IMR-90 (cell line): ENCODE measurements at regions not wholly inside any gene's neighbourhood (a gene's known extent, or its start where the extent isn't known, plus 50 kb on each side); places are given as distances from the start of the nearest gene placed in this dataset.

Experiments
- ATAC-seq: fragments of 200-7000 bp; cut with Tn5 transposase; 2 replicates; pipeline ENCODE4 v1.9.1; 2020; ENCODE audit warnings: low read depth, mild to moderate bottlenecking, moderate library complexity
- BruUV-seq: library from RNA; stranded (reverse); fragments of 400-500 nt; replicated peaks from 2 replicates; lab custom pipeline; 2021; lab: Mats Ljungman, UMichigan
- CTCF ChIA-PET: fragments of 300-600 bp; formaldehyde crosslinking; extraction: SDS; loops from one replicate; lab custom pipeline; 2021; ENCODE audit warnings: antibody characterized with exemption; lab: Yijun Ruan, JAX
- POLR2A ChIA-PET: fragments of 300-600 bp; sonication (Branson Sonifier 250); formaldehyde crosslinking; loops from one replicate; lab custom pipeline; 2022; ENCODE audit warnings: antibody characterized with exemption; ENCODE audit not compliant: unreplicated experiment; lab: Charles Lee
- DNase-seq: peaks from one replicate; pipeline ENCODE4 v3.0.0; 2013
- H2AFZ ChIP-seq: replicated peaks from 2 replicates; pipeline ENCODE3; 2013; ENCODE audit warnings: low read length, mild to moderate bottlenecking; ENCODE audit not compliant: poor library complexity
- H2AK5ac ChIP-seq: 2 replicates; pipeline ENCODE4 v1.6.1; 2013; ENCODE audit warnings: low read depth, low read length, inconsistent platforms
- H2AK9ac ChIP-seq: replicated peaks from 2 replicates; pipeline ENCODE3; 2013; ENCODE audit warnings: mild to moderate bottlenecking, low read depth, low read length, moderate library complexity; ENCODE audit not compliant: poor library complexity
- H2BK120ac ChIP-seq: 2 replicates; pipeline ENCODE4 v1.6.1; 2013; ENCODE audit warnings: low read depth, low read length, inconsistent platforms
- H2BK15ac ChIP-seq: 3 replicates; pipeline ENCODE4 v1.6.1; 2013; ENCODE audit warnings: low read depth, low read length, inconsistent platforms
- H2BK20ac ChIP-seq: 2 replicates; pipeline ENCODE4 v1.6.1; 2013; ENCODE audit warnings: low read depth, mild to moderate bottlenecking, inconsistent platforms, low read length, moderate library complexity
- H2BK5ac ChIP-seq: 2 replicates; pipeline ENCODE4 v1.6.1; 2013; ENCODE audit warnings: mild to moderate bottlenecking, low read depth, low read length, inconsistent platforms; ENCODE audit not compliant: poor library complexity, severe bottlenecking
- H3K14ac ChIP-seq: replicated peaks from 2 replicates; pipeline ENCODE4 v1.6.1; 2013; ENCODE audit warnings: low read depth, low read length, inconsistent platforms
- H3K18ac ChIP-seq: 2 replicates; pipeline ENCODE4 v1.6.1; 2013; ENCODE audit warnings: low read depth, low read length, control low read depth
- H3K23ac ChIP-seq: 2 replicates; pipeline ENCODE4 v1.6.1; 2013; ENCODE audit warnings: low read depth, low read length, inconsistent platforms
- H3K27ac ChIP-seq: 2 replicates; pipeline ENCODE4 v1.5.1; 2013; ENCODE audit warnings: mild to moderate bottlenecking, control low read depth, low read length; ENCODE audit not compliant: insufficient read depth
- H3K27me3 ChIP-seq: 2 replicates; pipeline ENCODE4 v1.6.1; 2013; ENCODE audit warnings: low read length; ENCODE audit not compliant: control insufficient read depth, insufficient read depth
- H3K36me3 ChIP-seq: 2 replicates; pipeline ENCODE4 v1.6.1; 2013; ENCODE audit warnings: low read length, mixed read lengths; ENCODE audit not compliant: control insufficient read depth, insufficient read depth
- H3K4ac ChIP-seq: 2 replicates; pipeline ENCODE4 v1.6.1; 2013; ENCODE audit warnings: low read depth, low read length, inconsistent platforms
- H3K4me1 ChIP-seq: 2 replicates; pipeline ENCODE4 v1.6.1; 2013; ENCODE audit warnings: low read length, mixed read lengths; ENCODE audit not compliant: control insufficient read depth, insufficient read depth
- H3K4me2 ChIP-seq: 2 replicates; pipeline ENCODE4 v1.6.1; 2013; ENCODE audit warnings: low read depth, mild to moderate bottlenecking, control low read depth, low read length, moderate library complexity
- H3K4me3 ChIP-seq: 2 replicates; pipeline ENCODE4 v1.5.1; 2013; ENCODE audit warnings: low read depth, mild to moderate bottlenecking, control low read depth, low read length, moderate library complexity; ENCODE audit not compliant: insufficient read depth
- H3K56ac ChIP-seq: 2 replicates; pipeline ENCODE4 v1.6.1; 2013; ENCODE audit warnings: low read length, inconsistent platforms; ENCODE audit not compliant: insufficient read depth; ENCODE audit errors: extremely low read depth
- H3K79me1 ChIP-seq, 2 experiments: 2 replicates each; pipeline ENCODE4 v1.6.1; 2013; ENCODE audit warnings: low read length in 2 of 2, inconsistent platforms in 1 of 2, low read depth in 1 of 2
- H3K9ac ChIP-seq: 2 replicates; pipeline ENCODE4 v1.6.1; 2013; ENCODE audit warnings: low read depth, low read length, control low read depth
- H3K9me1 ChIP-seq: 2 replicates; pipeline ENCODE4 v1.6.1; 2013; ENCODE audit warnings: low read length, inconsistent platforms; ENCODE audit not compliant: insufficient read depth
- H3K9me3 ChIP-seq: 2 replicates; pipeline ENCODE4 v1.6.1; 2013; ENCODE audit warnings: low read length; ENCODE audit not compliant: control insufficient read depth, insufficient read depth
- H4K20me1 ChIP-seq: 2 replicates; pipeline ENCODE4 v1.6.1; 2013; ENCODE audit warnings: low read length, inconsistent platforms; ENCODE audit not compliant: insufficient read depth
- H4K5ac ChIP-seq: 2 replicates; pipeline ENCODE4 v1.6.1; 2013; ENCODE audit warnings: mild to moderate bottlenecking, low read depth, low read length, control low read depth
- H4K8ac ChIP-seq, 2 experiments: 2 replicates each; pipeline ENCODE4 v1.6.1; 2013; ENCODE audit warnings: low read depth in 2 of 2, low read length in 2 of 2, control low read depth in 1 of 2, inconsistent platforms in 1 of 2
- H4K91ac ChIP-seq: 2 replicates; pipeline ENCODE4 v1.6.1; 2013; ENCODE audit warnings: low read depth, low read length, inconsistent platforms; ENCODE audit not compliant: insufficient read depth
- BHLHE40 ChIP-seq: fragments of 150-350 bp; IDR thresholded peaks from 2 replicates; pipeline ENCODE4 v1.6.1; 2016; ENCODE audit warnings: mild to moderate bottlenecking, low read depth, low read length
- CEBPB ChIP-seq: IDR thresholded peaks from 2 replicates; pipeline ENCODE4 v1.6.1; 2012; ENCODE audit warnings: low read depth, low read length, improper control_type of control experiment
- CHD1 ChIP-seq: IDR thresholded peaks from 2 replicates; pipeline ENCODE4 v1.6.1; 2012; ENCODE audit warnings: low read depth, low read length, improper control_type of control experiment
- CTCF ChIP-seq: conservative IDR thresholded peaks from 2 replicates; pipeline ENCODE4 v1.5.1; 2012; ENCODE audit warnings: mild to moderate bottlenecking, low read depth, low read length, improper control_type of control experiment
- ELK1 ChIP-seq: fragments of 150-350 bp; IDR thresholded peaks from 2 replicates; pipeline ENCODE4 v1.6.1; 2016; ENCODE audit warnings: low read depth, mild to moderate bottlenecking, low read length, moderate library complexity, borderline replicate concordance
- FOS ChIP-seq: fragments of 150-350 bp; IDR thresholded peaks from 2 replicates; pipeline ENCODE4 v1.6.1; 2016; ENCODE audit warnings: low read depth, low read length
- MAFK ChIP-seq: IDR thresholded peaks from 2 replicates; pipeline ENCODE4 v1.6.1; 2012; ENCODE audit warnings: low read depth, low read length, improper control_type of control experiment
- MAZ ChIP-seq: IDR thresholded peaks from 2 replicates; pipeline ENCODE4 v1.6.1; 2012; ENCODE audit warnings: low read depth, mild to moderate bottlenecking, low read length, improper control_type of control experiment, moderate library complexity, borderline replicate concordance
- MXI1 ChIP-seq: IDR thresholded peaks from 2 replicates; pipeline ENCODE4 v1.6.1; 2012; ENCODE audit warnings: low read depth, mild to moderate bottlenecking, low read length, moderate library complexity, borderline replicate concordance
- NFE2L2 ChIP-seq: fragments of 150-350 bp; IDR thresholded peaks from 2 replicates; pipeline ENCODE4 v1.6.1; 2016; ENCODE audit warnings: low read depth, mild to moderate bottlenecking, low read length
- POLR2A ChIP-seq: IDR thresholded peaks from 2 replicates; pipeline ENCODE4 v1.6.1; 2012; ENCODE audit warnings: mild to moderate bottlenecking, low read depth, low read length
- RAD21 ChIP-seq: IDR thresholded peaks from 2 replicates; pipeline ENCODE4 v1.6.1; 2012; ENCODE audit warnings: low read length, improper control_type of control experiment
- RCOR1 ChIP-seq: IDR thresholded peaks from 2 replicates; pipeline ENCODE4 v1.6.1; 2012; ENCODE audit warnings: mild to moderate bottlenecking, low read length, improper control_type of control experiment; ENCODE audit not compliant: insufficient replicate concordance
- RFX5 ChIP-seq: IDR thresholded peaks from 2 replicates; pipeline ENCODE4 v1.8.0; 2012; ENCODE audit warnings: low read depth, mild to moderate bottlenecking, low read length, moderate library complexity
- SMC3 ChIP-seq: fragments of 150-350 bp; IDR thresholded peaks from 2 replicates; pipeline ENCODE4 v1.6.1; 2016; ENCODE audit warnings: low read depth, mild to moderate bottlenecking, antibody characterized with exemption, low read length, moderate library complexity
- USF2 ChIP-seq: fragments of 150-350 bp; IDR thresholded peaks from 2 replicates; pipeline ENCODE4 v1.6.1; 2017; ENCODE audit warnings: mild to moderate bottlenecking, antibody characterized with exemption, low read length, low read depth
- dilution Hi-C: fragments of 300-500 bp; cut with HindIII; formaldehyde crosslinking; loops from one replicate; pipeline ENCODE4 v1.14.3; 2018; ENCODE audit warnings: low sequenced_read_pairs; ENCODE audit not compliant: unreplicated experiment
- in situ Hi-C: fragments of 300-500 bp; cut with MboI; formaldehyde crosslinking; loops from 3 replicates; pipeline ENCODE4 v1.14.3; 2019; ENCODE audit warnings: low sequenced_read_pairs, inconsistent platforms, mixed read lengths
- intact Hi-C: fragments of 100-400 bp; cut with micrococcal nuclease; formaldehyde crosslinking; loops from 2 replicates; pipeline ENCODE4 v1.10.0; 2022

GRCh38 chr7:124183649-124184048, 150.8 kb upstream of the TMEM229A start:
- H2AK5ac ChIP-seq = no peak overlapping the region
- H3K79me1 ChIP-seq = no peaks in the 10 kb centered on the region
- ATAC-seq (no peak), DNase-seq (no peak)
- no peak overlapping the region for H4K5ac ChIP-seq
- no peaks in the 10 kb centered on the region for H3K9me3 ChIP-seq
- no peaks in the 10 kb centered on the region for H3K9me1 ChIP-seq
- dilution Hi-C loops = no loop called here
- H3K23ac ChIP-seq = no peak overlapping the region
- POLR2A ChIA-PET = interaction anchor here (0.6 kb wide), 1 partner anchor 611 kb away, joined by 3 read pairs; no protein-coding TSS in a partner anchor
- H3K4me1 ChIP-seq = no peaks in the 10 kb centered on the region
- H4K91ac ChIP-seq = no peak overlapping the region
- H4K8ac ChIP-seq = no peak overlapping the region
- H4K20me1 ChIP-seq = no peaks in the 10 kb centered on the region
- H3K36me3 ChIP-seq = no peaks in the 10 kb centered on the region
- no peak overlapping the region for H3K27ac ChIP-seq
- no peak overlapping the region for H2AFZ ChIP-seq
- H3K14ac ChIP-seq = no peak overlapping the region
- H3K27me3 ChIP-seq = no peaks in the 10 kb centered on the region
- in situ Hi-C loops = no loop called here
- H3K56ac ChIP-seq = no peak overlapping the region
- no peak overlapping the region for H3K4me2 ChIP-seq
- CTCF ChIA-PET = interaction anchor here (1.1 kb wide), 1 partner anchor 13 kb away, joined by 3 read pairs; no protein-coding TSS in a partner anchor
- no peak overlapping the region for H2AK9ac ChIP-seq
- no peak overlapping the region for H3K4me3 ChIP-seq
- intact Hi-C loops = no loop called here
- H3K4ac ChIP-seq = no peak overlapping the region
- no peak overlapping the region for H3K9ac ChIP-seq
- no TSS peak for BruUV-seq
- no peak overlapping the region for H2BK5ac ChIP-seq
- TF ChIP-seq POLR2A (no peak), MAZ (no peak), NFE2L2 (no peak), CTCF (no peak), BHLHE40 (no peak), FOS (no peak), SMC3 (no peak), USF2 (no peak), CHD1 (no peak), CEBPB (no peak), RCOR1 (no peak), MAFK (no peak), MXI1 (no peak), RAD21 (no peak), ELK1 (no peak), RFX5 (no peak)
- no peak overlapping the region for H2BK15ac ChIP-seq
- H3K18ac ChIP-seq = no peak overlapping the region; the same call in 1 of the 2 replicates
- H2BK120ac ChIP-seq = no peak overlapping the region
- no peak overlapping the region for H2BK20ac ChIP-seq
